Activated naive CD4-positive, alpha-beta T cell treated with anti-CD3 and anti-CD28 coated beads, Interleukin-2, amount 10 ng/mL, durations not matched to agents 7 days and 5 days (primary cell): ENCODE measurements at regions not wholly inside any gene's neighbourhood (a gene's known extent, or its start where the extent isn't known, plus 50 kb on each side); places are given as distances from the start of the nearest gene placed in this dataset.
A peak's percentile ranks its signal among the peaks of the same experiment; 100 is the strongest.

Source experiments
- CTCF ChIA-PET: fragments of 350-600 bp; sonication (Branson Sonifier 250); formaldehyde crosslinking; loops from one replicate; lab custom pipeline; 2021; ENCODE audit warnings: antibody characterized with exemption; lab: Charles Lee
- DNase-seq: peaks from one replicate; pipeline ENCODE4 v3.0.0-alpha.2; 2020
- H3K27ac Mint-ChIP-seq: one replicate; pipeline ENCODE4 v1.8.0; 2021; ENCODE audit warnings: mild to moderate bottlenecking, moderate library complexity, mixed read lengths
- H3K27me3 Mint-ChIP-seq: one replicate; pipeline ENCODE4 v1.8.0; 2021; ENCODE audit warnings: mild to moderate bottlenecking, mixed read lengths
- H3K36me3 Mint-ChIP-seq: one replicate; pipeline ENCODE4 v1.8.0; 2021; ENCODE audit warnings: mixed read lengths
- H3K4me1 Mint-ChIP-seq: one replicate; pipeline ENCODE4 v1.8.0; 2021; ENCODE audit warnings: mixed read lengths
- H3K4me3 Mint-ChIP-seq: one replicate; pipeline ENCODE4 v1.8.0; 2021; ENCODE audit warnings: mild to moderate bottlenecking, moderate library complexity, mixed read lengths
- H3K9me3 Mint-ChIP-seq: one replicate; pipeline ENCODE4 v1.8.0; 2021; ENCODE audit warnings: mixed read lengths

- H3K4me3 Mint-ChIP-seq: no peak overlapping the region
- no peaks in the 10 kb centered on the region for H3K4me1 Mint-ChIP-seq
- no peaks in the 10 kb centered on the region for H3K36me3 Mint-ChIP-seq
- H3K9me3 Mint-ChIP-seq: no peaks in the 10 kb centered on the region
- H3K27me3 Mint-ChIP-seq: peaks cover 4% of the 10 kb centered on the region
- CTCF ChIA-PET: no interaction called here
- H3K27ac Mint-ChIP-seq: no peak overlapping the region
- DNase-seq: no peak
Observed at GRCh38 chr2:120818441-120818920, 82.8 kb downstream of the GLI2 start.

DNA sequence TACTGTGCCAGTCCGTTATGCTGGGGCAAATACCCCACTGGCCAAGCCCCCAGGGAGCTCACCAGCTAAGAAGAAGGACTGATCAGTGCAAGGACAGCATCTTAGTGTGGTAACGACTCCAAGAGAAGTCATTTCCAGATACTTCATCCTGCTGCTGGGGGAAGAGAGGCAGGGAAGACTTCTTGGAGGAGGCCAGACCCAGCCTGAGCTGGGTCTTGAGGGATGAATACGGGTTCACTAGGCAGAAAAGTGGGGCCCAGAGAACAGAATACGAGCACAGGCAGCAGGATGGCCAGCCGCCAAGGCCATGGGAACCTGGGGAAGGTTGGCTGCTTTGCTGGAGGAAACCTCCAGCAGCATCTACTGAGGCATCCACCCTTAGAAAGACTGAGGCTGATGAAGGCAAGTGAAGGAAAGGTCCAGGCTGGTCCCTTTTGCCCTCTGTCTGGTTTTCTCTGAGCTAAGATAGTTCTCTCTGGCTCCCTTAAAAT is 84.1 kb downstream of the GLI2 start:
- H3K4me3 Mint-ChIP-seq: no peak overlapping the region
- H3K4me1 Mint-ChIP-seq: no peaks in the 10 kb centered on the region
- H3K27me3 Mint-ChIP-seq: peaks cover 4% of the 10 kb centered on the region
- no peak overlapping the region for H3K27ac Mint-ChIP-seq
- H3K36me3 Mint-ChIP-seq: no peaks in the 10 kb centered on the region
- DNase-seq: no peak
- CTCF ChIA-PET: no interaction called here
- H3K9me3 Mint-ChIP-seq: no peaks in the 10 kb centered on the region

DNA sequence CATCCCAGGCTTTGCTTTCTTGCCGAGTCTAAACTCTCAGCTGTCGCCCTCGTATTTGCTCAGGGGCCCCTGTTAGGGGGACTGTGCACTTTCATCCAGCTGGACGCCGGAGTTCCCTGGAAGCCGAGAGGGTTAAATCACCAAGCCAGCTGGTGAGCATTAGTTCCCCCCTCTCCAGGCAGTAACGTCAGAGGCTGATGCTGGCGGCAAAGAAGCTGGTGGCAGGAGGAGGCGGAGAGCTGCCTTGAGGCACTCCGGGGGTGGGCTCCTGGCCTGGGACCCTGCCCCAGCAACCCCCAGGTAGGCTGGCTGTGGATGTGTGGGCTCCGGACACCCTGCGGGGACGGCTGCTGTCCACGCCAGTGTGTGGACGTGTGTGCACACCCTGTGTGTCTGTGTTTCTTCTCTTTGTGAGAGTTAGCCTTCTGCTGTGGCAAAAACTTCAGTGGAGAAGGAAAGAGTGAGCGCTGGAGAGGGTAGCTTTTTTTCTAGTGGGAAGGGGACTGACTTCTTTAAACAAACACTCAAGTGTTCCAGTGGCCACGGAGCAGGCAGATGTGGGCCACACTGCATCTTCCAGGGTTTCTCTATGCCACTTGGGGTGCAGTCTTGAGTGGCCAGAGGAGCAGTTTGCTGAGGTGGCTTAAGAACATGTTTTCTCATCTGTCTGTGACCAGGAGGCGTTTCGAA is 84.7 kb downstream of the GLI2 start:
- Mint-ChIP-seq H3K27ac (no peak overlapping the region), H3K36me3 (no peaks in the 10 kb centered on the region), H3K4me3 (no peak overlapping the region), H3K4me1 (no peaks in the 10 kb centered on the region), H3K27me3 (peaks cover 4% of the 10 kb centered on the region), H3K9me3 (no peaks in the 10 kb centered on the region)
- CTCF ChIA-PET: no interaction called here
- no peak for DNase-seq

DNA sequence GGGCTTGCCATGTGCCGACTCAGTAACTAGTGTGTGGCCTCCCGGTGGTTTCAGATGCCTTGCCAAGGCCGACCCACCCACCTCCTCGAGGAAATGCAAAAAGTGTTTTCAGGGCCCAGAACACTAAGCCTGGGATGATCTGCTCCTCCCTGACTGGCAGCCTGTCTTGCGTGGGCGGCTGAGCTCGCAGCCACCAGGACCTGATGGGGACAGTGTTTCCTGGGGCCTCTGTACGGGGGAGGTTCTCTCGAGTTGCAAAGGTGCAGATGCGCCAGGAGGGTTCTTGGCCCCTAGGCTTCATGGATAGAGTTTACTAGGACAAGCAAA is 85.2 kb downstream of the GLI2 start:
- no peaks in the 10 kb centered on the region for H3K36me3 Mint-ChIP-seq
- no peaks in the 10 kb centered on the region for H3K4me1 Mint-ChIP-seq
- peaks cover 4% of the 10 kb centered on the region for H3K27me3 Mint-ChIP-seq
- no peak overlapping the region for H3K4me3 Mint-ChIP-seq
- CTCF ChIA-PET: no interaction called here
- H3K9me3 Mint-ChIP-seq: no peaks in the 10 kb centered on the region
- H3K27ac Mint-ChIP-seq: no peak overlapping the region
- DNase-seq: no peak

DNA sequence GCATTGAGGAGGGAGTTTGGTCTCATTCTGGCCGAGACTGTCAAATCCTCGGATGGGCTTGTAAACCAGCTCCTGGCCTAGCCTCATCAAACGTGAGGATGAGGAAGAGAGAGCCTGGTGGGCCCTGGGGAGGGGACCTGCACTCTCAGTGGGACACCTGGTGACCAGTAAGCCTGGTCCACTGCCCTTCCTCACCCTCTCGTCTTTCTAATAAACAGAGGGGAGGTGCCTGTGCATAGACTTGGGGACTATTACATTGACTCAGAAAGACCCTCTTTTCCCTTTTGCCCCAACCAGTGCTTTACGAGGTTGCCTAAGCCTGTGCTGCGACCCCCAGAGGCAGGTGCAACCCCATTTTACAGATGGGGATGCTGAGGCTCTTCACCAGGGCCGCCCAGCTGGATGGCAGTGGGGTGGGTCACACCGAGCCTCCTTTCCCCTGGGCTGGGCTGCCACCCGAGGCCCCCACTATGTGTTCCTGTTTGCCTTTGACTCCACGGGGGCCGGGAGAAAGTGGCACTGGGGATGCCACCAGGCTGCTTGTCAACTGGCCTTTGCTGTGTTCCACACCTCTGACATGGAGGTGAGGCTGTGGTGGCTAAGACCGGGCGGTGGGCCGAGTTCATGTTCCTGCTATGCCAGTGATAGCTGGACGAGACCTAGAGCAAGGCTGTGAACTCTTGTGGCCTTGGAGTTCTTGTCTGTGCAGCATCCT is 85.9 kb downstream of the GLI2 start:
- H3K4me3 Mint-ChIP-seq: no peak overlapping the region
- H3K27ac Mint-ChIP-seq: no peak overlapping the region
- H3K27me3 Mint-ChIP-seq: peaks cover 4% of the 10 kb centered on the region
- H3K4me1 Mint-ChIP-seq: no peaks in the 10 kb centered on the region
- H3K36me3 Mint-ChIP-seq: no peaks in the 10 kb centered on the region
- CTCF ChIA-PET: no interaction called here
- DNase-seq: no peak
- H3K9me3 Mint-ChIP-seq: no peaks in the 10 kb centered on the region

DNA sequence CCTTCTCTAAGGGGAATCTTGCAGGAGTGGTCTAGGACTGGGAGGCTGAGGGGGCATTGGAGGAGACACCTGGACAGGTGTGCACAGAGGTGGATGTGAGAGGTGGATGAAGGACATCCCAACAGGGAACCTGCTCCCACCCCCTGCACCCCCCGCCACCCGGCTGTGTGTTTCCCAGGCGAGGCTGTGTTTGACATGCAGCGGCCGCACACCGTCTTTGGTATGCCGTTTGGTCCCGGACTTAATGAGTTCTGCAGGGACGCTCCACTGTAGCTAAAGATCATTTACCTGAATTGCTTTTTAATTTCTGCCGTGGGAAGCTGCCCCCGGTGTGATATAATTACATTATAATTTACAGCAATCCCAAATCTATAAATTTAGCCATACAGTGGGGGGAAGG is 87.3 kb downstream of the GLI2 start:
- no peaks in the 10 kb centered on the region for H3K4me1 Mint-ChIP-seq
- no peaks in the 10 kb centered on the region for H3K9me3 Mint-ChIP-seq
- no peaks in the 10 kb centered on the region for H3K36me3 Mint-ChIP-seq
- H3K27me3 Mint-ChIP-seq: no peaks in the 10 kb centered on the region
- CTCF ChIA-PET: no interaction called here
- H3K27ac Mint-ChIP-seq: no peak overlapping the region
- DNase-seq: no peak
- no peak overlapping the region for H3K4me3 Mint-ChIP-seq

DNA sequence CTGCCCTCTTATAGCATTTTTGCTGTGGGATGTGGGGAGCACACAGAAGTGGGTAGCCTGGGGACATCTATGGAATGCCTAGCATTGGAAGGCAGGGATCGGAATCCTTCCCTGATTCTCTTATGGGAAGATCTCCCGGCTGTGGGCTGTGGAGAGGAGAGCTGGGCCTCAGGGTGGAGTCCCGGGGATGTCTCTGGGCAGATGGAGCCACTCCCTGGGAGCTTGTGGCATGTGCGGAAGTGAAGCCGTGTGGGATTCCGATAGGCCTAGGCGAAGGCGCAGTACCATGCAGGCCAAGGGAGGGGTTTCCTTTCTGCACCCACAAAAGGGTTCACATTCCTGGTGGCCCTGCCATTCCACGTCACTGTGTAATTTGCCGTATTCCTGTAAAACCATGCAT is 87.9 kb downstream of the GLI2 start:
- no peaks in the 10 kb centered on the region for H3K27me3 Mint-ChIP-seq
- DNase-seq: no peak
- H3K4me3 Mint-ChIP-seq: no peak overlapping the region

GRCh38 chr2:120824246-120824645 is 88.6 kb downstream of the GLI2 start:
- Mint-ChIP-seq H3K27ac (no peak overlapping the region), H3K36me3 (no peaks in the 10 kb centered on the region), H3K27me3 (no peaks in the 10 kb centered on the region), H3K9me3 (no peaks in the 10 kb centered on the region), H3K4me1 (no peaks in the 10 kb centered on the region), H3K4me3 (no peak overlapping the region)
- DNase-seq: no peak
- CTCF ChIA-PET: no interaction called here

More for the DNA sequence above, 87.9 kb downstream of the GLI2 start:
- Mint-ChIP-seq H3K27ac (no peak overlapping the region), H3K36me3 (no peaks in the 10 kb centered on the region), H3K4me1 (no peaks in the 10 kb centered on the region), H3K9me3 (no peaks in the 10 kb centered on the region)
- CTCF ChIA-PET: no interaction called here

- CTCF ChIA-PET: no interaction called here
- peak; percentile 10 for DNase-seq
- Mint-ChIP-seq H3K27ac (no peak overlapping the region), H3K9me3 (no peaks in the 10 kb centered on the region), H3K4me3 (no peak overlapping the region), H3K36me3 (no peaks in the 10 kb centered on the region), H3K27me3 (no peaks in the 10 kb centered on the region), H3K4me1 (no peaks in the 10 kb centered on the region)
Observed at GRCh38 chr2:120825370-120826259, 89.9 kb downstream of the GLI2 start.

DNA sequence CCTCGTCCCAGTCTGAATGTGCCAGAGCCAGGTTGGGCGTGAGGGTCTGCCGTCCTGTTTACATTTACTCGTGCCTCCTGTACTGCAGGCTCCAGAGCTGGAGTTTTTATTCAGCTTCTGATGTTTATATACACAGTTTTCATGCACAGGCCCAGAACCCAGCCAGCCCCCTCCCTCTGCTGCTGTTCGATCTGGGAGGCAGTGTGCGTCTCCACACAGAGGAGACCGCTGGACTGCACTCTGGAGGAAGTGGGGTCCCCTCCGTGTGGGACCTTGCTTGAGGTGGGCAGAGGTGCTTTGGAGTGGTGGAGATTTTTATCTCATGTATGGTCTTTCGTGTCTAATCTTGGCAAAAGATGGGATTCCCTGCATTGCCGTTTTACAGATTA is 90.6 kb downstream of the GLI2 start:
- no peaks in the 10 kb centered on the region for H3K27me3 Mint-ChIP-seq
- no peaks in the 10 kb centered on the region for H3K36me3 Mint-ChIP-seq
- no peak for DNase-seq
- no peak overlapping the region for H3K4me3 Mint-ChIP-seq
- no peaks in the 10 kb centered on the region for H3K9me3 Mint-ChIP-seq
- CTCF ChIA-PET: no interaction called here
- H3K4me1 Mint-ChIP-seq: no peaks in the 10 kb centered on the region
- no peak overlapping the region for H3K27ac Mint-ChIP-seq

DNA sequence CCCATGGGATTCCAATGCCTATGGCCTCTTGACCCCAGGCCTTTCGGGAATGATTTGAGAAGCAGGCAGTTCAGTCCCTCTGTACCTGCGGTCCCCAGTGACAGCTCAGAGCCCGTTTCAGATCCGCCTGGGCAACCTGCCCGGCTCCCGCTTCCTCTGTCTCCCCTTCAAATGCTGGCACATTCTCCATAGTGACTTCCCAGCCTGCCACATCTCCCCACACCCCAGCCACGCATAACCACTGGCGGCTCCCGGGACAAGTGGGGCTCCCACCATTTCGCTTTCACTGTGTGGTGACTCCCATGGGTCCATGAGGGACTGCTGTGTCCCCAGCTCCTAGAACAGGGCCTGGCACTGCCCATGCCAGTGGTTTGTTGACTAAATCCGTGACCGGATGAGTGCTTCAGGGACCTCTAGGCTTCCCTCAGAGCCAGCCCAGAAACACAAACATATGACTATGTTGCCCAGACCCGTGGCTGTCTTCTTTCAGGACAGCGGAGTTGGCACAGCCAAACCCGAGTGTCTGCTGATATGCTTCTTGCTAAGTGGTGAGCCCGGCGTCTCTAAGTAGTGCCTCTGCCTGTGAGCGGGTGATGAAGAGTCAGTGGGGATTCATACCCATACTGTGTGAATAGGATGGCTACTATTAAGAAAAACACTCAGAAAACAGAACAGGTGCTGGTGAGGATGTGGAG is 91.2 kb downstream of the GLI2 start:
- DNase-seq: no peak
- CTCF ChIA-PET: no interaction called here
- Mint-ChIP-seq H3K4me1 (no peaks in the 10 kb centered on the region), H3K4me3 (no peak overlapping the region), H3K9me3 (no peaks in the 10 kb centered on the region), H3K36me3 (no peaks in the 10 kb centered on the region), H3K27ac (no peak overlapping the region), H3K27me3 (no peaks in the 10 kb centered on the region)

DNA sequence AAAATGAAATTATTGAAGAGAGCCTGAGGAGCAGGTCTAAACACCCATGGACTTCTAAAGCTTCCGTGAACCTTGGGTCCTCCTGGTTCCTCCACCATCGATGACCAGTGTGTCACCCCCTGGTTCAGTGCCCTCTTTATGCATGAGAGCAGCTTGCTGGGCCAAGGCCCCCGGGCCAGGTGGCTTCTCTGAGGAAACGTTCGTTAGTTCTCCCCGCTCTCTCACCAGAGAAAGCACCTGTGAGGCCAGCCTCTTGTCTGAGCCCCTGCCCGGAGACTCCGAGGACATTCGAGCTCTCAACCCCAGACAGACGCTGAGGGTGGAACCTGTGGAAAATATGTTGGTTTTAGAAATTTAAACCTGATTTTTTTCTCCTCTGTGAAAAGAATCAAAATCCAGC is 92.4 kb downstream of the GLI2 start:
- CTCF ChIA-PET: no interaction called here
- DNase-seq: no peak
- H3K9me3 Mint-ChIP-seq: no peaks in the 10 kb centered on the region
- H3K4me1 Mint-ChIP-seq: no peaks in the 10 kb centered on the region
- no peaks in the 10 kb centered on the region for H3K36me3 Mint-ChIP-seq
- no peaks in the 10 kb centered on the region for H3K27me3 Mint-ChIP-seq
- no peak overlapping the region for H3K27ac Mint-ChIP-seq
- no peak overlapping the region for H3K4me3 Mint-ChIP-seq

GRCh38 chr2:120828829-120829632 is 93.4 kb downstream of the GLI2 start:
- H3K4me1 Mint-ChIP-seq: no peaks in the 10 kb centered on the region
- no peak for DNase-seq
- no peaks in the 10 kb centered on the region for H3K36me3 Mint-ChIP-seq
- CTCF ChIA-PET: no interaction called here
- H3K4me3 Mint-ChIP-seq: no peak overlapping the region
- H3K27ac Mint-ChIP-seq: no peak overlapping the region
- H3K27me3 Mint-ChIP-seq: peaks cover under 1% of the 10 kb centered on the region
- no peaks in the 10 kb centered on the region for H3K9me3 Mint-ChIP-seq
